ENCODE measurements at regions not wholly inside any gene's neighbourhood (a gene's known extent, or its start where the extent isn't known, plus 50 kb on each side); places are given as distances from the start of the nearest gene placed in this dataset.

DNA sequence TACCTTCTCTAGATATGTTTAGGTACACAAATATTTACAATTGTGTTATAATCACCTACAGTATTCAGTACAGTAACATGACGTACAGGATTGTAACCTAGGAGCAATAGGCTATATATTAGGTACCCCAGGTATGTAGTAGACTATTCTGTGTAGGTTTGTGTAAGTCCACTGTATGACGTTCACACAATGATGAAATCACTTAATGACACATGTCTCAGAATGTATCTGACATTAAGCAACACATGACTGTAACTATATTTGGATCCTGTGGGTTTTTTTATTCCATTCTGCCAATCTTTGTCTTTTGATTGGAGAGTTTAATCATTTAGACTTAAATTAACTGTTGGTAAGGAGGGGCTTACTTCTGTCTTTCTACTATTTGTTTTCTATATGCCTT lies 52.1 kb downstream of the STYXL2 start:
- DNase-seq (ENCODE audit: low read depth in 2 of 2), result no peak

DNA sequence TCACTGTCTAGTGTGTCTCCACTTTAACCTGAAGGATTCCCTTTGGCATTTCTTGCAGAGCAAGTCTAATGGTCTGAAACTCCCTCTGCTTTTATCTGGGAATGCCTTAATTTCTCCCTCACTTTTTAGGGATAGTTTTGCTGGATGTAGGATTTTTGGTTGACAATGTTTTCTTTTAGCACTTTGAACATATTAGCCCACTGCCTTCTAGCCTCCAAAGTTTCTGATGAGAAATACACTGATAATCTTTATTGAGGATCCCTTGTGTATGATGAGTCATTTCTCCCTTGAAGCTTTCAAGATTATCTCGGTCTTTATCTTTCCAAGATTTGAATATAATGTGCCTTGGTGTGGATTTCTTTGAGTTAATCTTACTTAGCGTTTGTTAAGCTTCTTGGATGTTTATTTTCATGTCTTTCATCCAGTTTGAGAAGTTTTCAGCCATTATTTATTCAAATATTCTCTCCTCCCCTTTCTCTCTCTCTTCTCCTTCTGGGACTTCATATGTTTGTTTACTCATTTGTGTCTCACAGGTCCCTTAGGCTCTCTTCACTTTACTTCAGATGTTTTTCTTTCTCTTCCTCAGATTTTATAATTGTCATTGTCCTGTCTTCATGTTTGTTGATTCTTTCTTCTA lies 53.1 kb downstream of the STYXL2 start:
- no peak for DNase-seq (ENCODE audit: low read depth in 2 of 2)

DNA sequence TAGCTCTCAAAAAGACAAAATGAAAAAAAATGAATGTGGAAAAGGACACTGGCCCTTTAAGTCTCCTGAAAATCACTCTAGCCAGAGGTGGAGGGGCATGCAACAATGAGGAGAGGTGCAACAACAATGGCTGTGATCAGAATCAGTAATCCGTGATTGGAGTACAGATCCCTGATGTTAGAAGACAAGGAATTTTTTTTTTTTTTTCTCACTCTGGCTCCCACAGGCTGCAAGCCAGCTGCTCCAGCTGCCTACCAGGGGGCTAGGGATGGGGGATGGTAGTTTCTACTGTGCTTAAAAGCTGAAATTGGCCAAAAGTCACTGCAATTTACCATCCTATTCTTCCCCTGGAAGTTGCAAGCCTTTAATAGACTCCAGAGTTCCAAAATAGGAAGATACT lies 54.5 kb downstream of the STYXL2 start:
- no peak for DNase-seq (ENCODE audit: low read depth in 2 of 2)

DNA sequence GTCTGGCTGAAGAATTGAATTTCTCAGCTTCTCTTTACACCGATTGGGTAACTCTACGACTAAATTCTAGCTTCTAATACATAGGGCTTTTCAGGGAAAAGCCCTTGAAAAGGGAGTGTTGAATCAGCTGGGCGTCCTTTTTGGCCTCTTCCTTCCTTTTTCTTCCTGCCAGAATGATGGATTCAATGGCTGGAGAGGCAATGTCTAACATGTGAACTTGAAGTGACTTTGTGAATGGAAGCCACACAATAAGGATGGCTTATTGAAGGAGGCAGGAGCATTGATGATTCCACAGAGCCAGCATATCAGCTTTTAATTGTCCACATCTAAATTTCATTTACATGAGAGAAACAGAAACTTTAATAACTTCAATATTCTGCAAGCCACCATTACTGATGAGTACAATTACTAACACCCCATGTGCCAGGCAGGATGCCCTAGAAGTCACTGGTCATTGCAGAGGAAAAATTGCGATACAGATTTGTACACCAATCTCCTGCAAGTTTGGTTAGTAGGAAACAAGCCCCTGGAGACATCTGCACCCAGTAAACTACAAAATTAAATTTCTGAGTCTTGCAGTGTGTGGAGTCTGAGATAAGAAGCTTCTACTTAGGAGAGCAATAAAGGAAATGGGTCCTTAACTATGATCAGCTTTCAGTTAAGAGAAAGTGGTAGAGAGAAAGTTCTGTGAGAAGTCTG lies 56.1 kb downstream of the STYXL2 start:
- DNase-seq (ENCODE audit: low read depth in 2 of 2), result no peak

DNA sequence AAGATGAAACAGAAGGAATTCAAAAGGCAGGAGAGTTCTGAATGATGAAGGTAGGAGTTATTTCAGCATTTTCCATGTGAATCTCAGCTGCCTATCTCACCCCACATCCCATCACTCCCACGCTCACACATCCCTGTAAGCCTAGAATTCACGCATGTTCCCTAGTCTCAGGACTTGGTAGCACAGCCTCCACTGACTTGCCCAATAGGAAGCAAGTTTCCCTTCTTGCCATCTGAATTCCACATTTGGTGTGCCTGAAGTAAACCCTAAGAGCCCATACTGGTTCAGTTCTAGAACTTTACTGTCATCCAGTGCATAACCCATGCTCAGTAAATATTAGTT lies 56.6 kb downstream of the STYXL2 start:
- no peak for DNase-seq (ENCODE audit: low read depth in 2 of 2)

DNA sequence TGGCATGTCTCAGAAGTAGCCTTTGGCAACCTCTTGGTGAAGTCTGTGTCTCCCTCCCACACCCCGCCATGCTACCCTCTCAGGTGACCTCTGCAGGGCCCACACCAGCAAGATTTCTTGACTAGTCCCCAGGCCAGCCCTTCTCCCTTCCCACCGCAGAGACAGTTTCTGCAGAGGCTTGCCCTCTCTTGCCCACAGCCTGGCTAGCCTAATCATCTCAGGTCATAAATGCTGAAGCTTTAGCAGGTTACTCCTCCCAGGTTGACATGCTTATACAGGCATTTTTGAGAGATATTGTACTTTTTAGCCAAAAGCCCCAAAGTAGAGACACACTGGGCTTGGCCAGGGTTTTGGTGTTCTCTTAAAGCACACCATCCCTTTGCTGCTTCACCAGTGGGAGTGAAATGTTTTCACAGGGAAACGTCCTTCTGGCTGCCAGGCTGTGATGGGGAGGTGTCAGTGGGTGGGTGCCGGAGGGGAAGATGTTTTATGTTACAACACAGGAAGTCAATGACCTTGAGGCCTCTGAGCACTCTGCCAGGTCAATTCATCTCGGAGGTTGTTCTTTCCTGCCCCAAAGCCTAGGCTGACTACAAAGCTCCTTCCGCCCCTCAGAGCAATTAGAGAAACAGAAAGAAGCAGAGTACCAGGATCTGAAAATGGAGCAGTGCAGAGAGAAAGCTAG lies 58.5 kb downstream of the STYXL2 start:
- peak in 1 of 2 donors; percentile 1 for DNase-seq (ENCODE audit: low read depth in 2 of 2)

DNA sequence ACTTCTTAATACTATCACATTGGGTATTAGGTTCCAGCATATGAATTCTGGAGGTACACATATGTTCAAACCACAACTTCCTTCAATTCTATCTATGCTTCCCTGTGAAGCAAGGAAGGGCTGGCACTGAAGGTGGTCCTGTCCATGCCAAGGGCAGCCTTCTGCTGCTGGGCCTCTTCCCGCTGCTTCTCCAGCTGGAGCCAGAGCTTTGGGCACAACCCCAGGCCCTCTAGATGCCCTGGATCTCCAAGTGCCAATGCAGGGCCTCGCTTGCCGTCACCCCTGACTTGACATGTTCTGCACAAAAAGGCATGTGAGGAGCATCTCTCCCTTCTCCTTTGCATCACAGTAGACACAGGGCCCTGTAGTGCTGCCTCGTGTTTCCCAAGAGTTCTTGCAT lies 62.6 kb downstream of the STYXL2 start:
- DNase-seq (ENCODE audit: low read depth in 2 of 2), result no peak

DNA sequence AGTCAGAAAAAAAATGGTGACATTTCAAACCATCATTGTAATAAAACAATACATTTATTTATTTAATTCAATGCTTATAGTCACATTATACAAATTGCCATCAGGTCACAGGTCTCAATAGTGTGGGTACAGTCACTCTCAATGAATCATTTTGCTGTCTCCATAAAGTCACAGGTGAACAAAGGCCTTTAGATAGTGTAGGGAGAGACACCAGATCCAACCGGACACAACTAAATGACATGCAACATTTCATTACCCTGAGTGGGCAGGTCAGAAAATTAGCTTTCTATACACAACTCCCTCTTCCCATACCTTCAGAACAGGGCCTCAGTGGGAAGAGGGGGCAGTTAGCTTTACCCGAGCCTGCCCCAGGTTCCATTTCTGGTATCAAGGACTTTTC lies 63.2 kb downstream of the STYXL2 start:
- no peak for DNase-seq (ENCODE audit: low read depth in 2 of 2)

DNA sequence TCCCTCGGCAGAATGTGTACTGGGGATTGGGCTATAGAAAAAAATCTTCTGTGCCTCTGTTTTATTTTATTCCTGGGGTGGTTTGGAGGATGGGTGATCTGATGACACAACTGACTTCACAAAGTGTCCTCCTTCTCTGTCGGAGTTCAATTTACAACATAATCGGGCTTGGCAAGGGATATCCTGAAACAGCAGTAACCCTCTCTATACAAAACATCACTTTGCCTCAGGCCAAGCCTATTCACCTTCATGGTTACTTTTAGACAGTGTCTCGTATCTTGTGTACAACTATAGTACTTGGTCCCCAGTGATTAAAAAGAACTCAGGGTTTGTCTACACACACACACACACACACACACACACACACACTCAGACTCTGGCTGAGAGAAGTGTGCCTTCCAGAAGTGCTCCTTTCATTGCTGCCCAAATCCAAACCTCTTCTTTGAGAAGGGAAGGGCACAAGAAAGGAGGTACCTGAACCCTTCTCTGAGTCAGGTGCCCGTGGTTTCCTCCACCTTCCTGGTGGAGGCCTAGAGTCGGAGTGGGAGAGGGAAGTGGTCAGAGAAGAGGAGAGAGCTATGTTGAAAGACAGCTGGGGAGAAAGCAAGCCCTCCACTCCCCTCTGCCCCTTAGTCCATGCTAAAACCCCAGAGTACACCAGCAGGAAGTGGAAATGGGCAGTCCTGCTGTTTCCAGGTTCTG lies 62.4 kb upstream of the POU2F1 start:
- no peak for DNase-seq (ENCODE audit: low read depth in 2 of 2)

DNA sequence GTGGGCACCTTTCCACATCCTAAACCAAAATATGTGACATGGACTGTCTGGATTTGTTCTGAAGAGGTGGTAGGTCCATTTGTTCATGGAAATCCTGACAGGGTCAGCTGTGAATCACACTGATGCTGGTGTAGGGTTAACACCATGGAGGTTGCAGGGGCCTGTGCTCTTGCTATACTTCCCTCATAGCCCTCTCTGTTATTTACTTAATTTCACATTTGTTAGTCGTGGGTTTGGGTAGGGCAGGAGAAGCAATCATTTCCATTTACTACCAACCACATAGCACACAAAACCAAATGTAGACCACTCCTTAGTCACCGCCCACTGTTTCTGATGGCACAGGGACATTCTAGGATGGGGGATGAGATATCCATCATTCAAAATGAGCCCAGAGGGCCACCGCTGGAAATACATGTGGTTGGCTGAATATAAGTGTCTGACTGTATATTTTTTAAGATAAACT lies 61.8 kb upstream of the POU2F1 start:
- DNase-seq (ENCODE audit: low read depth in 2 of 2), result no peak

DNA sequence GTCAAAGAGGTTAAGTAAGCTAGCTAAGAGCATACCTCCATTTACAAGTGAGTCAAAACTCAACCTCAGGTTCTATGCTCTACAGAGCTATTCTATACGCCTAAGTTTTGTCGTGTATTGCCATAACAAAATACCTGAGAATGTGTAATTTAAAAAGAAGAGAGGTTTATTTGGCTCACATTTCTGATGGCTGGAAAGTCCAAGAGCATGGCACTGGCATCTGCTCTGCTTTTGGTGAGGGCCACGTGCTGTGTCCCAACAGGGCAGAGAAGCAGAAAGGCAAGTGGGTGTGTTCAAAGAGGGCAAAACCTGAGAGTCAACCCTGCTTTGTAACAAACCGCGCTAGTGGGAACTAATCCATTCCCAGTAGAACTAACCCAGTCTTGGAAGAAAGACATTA lies 60.9 kb upstream of the POU2F1 start:
- DNase-seq (ENCODE audit: low read depth in 2 of 2), result no peak

DNA sequence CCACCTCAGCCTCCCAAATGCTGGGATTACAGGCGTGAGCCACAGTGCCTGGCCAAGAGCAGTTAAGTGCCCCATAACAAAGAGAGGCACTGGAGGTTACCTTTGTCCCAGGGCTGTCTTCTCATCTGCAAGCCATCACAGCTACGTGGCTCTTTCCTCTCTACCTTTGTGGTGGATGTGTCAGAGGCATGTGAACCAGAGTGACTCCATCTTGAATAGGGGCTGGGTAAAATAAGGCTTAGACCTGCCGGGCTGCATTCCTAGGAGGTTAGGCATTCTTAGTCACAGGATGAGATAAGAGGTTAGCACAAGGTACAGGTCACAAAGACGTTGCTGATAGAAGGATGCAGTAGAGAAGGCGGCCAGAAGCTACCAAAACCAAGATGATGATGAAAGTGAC lies 59.4 kb upstream of the POU2F1 start:
- DNase-seq (ENCODE audit: low read depth in 2 of 2), result no peak

DNA sequence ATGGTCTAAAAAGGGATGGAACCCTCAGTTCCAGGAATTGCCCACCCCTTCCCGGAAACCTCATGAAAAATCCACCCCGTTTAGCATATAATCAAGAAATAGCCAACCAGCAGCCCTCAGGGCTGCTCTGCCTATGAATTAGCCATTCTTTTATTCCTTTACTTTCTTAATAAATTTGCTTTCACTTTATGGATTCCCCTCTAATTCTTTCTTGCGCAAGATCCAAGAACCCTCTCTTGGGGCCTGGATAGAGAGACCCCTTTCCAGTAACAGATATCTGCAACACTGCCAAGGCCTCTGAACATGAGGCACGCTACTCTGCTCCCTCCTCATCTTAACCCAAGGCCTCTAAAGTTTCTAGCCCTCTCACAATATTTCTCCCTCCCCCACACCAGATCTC lies 58.9 kb upstream of the POU2F1 start:
- no peak for DNase-seq (ENCODE audit: low read depth in 2 of 2)

DNA sequence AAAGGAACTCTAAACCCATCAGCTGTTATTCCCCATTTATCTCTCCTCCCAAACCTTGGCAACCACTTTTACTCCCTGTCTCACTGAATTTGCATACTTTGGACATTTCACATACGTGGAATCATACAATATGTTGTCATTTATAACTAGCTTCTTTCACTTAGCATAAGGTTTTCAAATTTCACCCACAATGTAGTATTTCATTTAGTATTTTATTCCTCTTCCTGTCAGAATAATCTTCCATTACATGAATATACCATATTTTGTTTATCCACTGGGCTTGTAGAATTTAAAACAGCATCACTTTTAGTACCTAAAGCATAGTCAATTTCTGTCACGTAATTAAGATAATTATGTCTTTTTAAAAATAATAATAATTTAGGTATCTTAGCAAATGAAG lies 55.5 kb upstream of the POU2F1 start:
- no peak for DNase-seq (ENCODE audit: low read depth in 2 of 2)

DNA sequence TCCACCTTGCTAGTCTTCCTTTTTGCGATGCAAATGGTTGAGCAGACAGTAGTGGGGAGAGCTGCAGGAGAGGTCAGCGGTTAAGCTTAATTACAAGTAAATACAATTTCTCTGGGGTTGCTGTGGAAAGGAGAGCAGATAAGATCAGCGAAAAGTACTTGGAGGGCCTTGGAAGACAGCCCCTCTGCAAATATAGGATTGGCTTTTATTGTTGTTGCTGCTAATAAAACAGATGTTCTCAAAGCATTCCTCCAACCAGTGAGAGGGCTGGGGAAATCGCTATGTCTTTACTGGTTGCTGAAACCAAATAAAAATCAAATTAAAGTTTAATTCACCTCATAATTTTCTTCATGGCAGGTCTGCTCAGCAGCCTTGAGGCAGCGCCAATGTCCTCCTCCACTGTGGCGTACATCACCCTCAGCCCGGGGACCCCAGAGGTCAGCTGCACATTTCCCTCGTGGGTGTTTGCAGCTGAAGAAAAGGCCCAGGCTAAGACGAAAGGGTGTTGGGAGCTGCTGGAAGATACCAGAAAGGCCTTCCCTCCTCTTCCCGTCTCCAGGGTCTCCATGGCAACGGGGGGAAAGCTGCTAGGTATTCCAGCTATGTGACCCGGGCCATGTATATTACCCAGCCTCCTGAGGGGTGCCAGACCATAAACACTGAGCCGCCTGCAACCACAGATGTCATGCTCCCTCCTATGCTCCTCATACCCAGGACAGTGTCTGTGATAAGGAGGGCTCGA lies 54.6 kb upstream of the POU2F1 start:
- DNase-seq (ENCODE audit: low read depth in 2 of 2), result no peak

DNA sequence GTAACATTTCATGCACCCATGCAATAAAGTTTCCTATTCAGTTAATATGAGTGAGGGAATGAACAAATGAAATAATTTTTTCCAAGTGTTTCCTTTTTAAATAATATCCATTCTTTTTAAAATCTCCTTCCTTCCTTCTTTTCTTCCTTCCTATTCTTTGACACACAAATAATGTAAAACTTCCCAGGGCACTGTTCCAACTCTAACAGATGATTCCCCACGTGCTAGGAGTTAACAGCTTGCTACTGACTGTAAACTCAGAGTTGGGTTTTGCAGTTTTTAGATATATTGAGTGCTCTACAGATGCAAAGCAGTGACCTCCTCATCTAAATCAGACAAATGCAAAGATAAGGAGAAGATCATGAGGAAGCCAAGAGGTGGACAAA lies 54.0 kb upstream of the POU2F1 start:
- DNase-seq (ENCODE audit: low read depth in 2 of 2), result no peak

DNA sequence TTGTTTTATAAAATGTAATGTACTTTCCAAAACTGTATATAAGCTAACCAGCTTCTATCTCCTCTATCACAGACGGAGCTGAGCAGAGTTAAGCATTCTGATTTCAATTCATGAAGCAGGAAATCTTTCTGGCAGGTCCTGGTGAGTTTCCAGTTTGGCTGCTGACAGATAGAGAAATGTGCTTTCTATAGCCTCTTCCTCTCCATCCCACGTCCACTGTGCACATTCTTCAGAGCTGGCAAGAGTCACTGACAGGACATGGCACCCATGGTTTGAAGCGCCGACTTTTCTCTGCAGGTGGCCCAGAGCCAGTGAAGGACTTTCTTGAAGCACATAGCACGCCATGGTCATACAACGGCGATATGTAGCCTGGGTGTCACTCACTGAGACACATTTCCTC lies 52.3 kb upstream of the POU2F1 start:
- no peak for DNase-seq (ENCODE audit: low read depth in 2 of 2)

DNA sequence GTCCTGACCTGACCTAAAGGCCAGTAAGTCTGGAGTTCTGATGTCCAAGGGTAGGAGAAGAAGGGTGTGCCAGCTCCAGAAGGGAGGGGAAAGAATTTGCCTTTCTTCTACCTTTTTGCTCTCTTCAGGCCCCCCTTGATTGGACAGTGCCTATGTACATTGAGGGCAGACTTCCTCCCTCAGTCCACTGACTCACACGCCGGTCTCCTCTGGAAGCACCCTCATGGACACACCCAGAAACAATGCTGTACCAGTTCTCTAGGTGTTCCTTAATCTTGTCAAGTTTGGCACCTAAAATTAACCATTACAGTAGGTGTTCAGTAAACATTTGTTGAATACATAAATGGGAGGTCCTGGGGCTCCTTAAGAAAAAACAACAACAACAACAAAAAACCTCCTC lies 51.0 kb upstream of the POU2F1 start:
- DNase-seq (ENCODE audit: low read depth in 2 of 2), result no peak
